Pulmonary artery endothelial cell (primary cell): ENCODE measurements at regions not wholly inside any gene's neighbourhood (a gene's known extent, or its start where the extent isn't known, plus 50 kb on each side); places are given as distances from the start of the nearest gene placed in this dataset.
A peak's percentile ranks its signal among the peaks of the same experiment; 100 is the strongest.
"Not testable (repeated sequence)": the region's sequence is repeated elsewhere in the genome, so short reads cannot be mapped to it uniquely, and the experiment has no call there.

Experiments
- DNase-seq: peaks from one replicate; pipeline ENCODE4 v3.0.0-alpha.2; 2011; ENCODE audit warnings: low read depth, low spot score

DNA sequence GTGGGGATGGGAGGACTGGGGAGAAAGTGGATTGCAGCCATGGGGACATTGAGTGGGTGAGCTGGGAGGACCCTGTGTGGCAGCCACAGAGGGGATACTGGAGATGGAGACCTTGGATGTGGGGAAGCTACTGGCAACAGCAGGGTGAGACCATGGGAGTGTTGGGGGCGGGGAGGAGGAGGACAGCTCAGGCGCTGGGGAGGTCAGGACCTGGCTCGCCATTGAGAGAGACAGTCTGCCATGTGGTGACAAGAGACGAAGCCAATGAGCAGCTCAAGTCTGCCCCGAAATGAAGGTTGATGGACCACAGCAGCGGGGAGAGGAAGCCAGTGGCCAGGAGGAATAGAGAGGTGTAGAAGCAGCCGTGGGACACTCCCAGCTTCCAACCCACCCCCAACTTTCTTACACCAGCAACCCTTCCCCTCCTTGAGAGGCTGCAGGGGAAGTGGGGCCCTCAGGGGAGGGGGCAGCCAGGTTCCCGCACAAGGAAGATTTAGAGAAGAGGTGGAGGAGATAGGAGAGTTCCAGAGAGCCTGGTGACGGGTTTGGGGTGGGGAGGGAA, 118.1 kb downstream of the ASB7 start:
- DNase-seq: no peak

DNA sequence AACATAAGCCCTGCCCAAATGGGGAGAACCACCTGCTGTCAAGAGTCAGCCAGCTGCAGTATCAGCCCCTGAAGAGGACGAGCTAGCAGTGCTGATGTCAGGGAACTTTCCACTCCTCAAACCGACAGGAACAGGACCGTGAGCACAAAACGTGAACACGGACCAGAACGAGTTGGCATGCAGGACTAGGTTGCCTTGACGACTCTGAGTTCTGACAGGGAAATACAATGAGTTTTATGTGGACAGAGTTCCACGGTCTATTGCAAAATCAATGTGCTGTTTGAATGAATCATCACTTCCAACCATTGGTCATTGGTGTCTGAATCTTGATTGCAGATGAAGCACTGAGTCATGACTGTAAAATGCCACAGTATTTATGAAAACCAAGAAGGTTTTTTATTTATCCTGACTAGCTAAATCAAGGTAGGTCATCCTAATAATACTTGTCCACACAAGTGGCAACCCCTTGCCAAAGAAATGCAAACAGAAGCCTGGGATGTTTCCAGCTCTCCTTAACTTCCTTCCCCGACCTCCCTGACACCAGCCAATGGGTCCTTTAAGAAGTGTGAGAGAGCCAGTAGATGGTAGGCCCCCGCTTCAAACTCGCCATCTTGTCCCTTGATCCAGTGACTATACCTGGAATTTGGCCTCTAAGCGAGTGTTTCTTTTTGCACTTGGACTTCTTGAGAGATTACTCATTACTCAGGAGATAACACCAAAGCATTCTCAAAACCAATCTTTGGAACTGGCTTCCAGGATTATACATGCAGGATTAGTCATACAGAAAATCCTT, 119.6 kb downstream of the ASB7 start:
- DNase-seq: peak; percentile 96

DNA sequence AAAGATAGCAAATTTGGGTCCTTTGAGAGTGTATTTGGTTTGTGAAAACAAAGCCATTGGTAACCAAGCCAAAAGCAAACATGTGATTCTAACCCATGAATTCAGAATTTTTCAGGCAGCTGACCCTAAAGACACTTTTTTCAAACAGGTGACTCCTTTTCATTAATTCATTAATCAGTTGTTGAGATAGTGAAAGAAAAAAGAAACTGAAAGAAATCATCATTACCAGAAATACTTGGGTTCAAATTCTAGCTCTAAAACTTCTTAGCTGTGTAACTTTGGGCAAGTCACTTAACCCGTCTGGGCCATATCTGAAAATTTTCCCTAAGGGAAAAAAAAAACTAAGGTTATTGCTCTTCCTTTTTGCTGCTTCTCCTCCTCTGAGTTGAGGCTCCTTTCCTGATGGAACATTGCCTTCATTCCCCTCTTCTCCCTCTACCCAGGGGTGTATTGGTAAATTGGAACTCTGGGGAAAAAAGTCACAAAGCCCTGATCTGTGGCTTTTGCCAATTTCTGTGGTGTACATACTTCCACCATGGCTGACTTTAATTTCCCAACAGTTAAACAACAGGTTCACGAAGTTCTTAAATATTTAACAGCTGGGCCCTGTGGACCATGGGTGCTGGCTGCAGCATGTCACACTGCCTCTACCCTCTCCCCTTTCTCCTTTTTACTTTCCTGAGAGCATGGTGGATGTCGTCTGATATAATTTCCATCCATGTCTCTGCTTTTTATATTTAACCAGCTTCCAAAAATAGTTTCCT, 120.3 kb downstream of the ASB7 start:
- DNase-seq: no peak

DNA sequence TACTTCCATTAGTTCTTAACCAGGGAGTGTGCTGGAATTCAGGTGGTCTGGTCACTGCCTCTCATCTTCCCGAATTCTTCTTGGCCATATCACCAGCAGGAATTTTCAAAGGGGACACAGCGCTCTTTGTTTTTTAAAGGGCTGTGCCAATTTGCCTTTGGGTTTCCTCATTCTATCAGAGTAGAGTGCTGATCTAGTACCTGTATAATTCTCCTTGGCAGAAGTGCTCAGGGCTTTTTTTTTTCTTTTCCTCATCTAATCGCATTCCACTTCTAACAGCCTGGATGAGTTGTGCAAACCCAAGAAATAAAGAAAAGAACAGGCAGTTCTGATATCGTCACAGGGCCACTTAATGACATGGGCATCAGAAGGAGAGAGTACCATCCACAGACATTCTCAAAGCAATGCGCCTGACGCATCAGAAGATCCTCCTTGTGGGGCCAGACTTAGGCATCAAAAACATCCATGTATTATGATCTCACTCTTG, 121.0 kb downstream of the ASB7 start:
- no peak for DNase-seq

DNA sequence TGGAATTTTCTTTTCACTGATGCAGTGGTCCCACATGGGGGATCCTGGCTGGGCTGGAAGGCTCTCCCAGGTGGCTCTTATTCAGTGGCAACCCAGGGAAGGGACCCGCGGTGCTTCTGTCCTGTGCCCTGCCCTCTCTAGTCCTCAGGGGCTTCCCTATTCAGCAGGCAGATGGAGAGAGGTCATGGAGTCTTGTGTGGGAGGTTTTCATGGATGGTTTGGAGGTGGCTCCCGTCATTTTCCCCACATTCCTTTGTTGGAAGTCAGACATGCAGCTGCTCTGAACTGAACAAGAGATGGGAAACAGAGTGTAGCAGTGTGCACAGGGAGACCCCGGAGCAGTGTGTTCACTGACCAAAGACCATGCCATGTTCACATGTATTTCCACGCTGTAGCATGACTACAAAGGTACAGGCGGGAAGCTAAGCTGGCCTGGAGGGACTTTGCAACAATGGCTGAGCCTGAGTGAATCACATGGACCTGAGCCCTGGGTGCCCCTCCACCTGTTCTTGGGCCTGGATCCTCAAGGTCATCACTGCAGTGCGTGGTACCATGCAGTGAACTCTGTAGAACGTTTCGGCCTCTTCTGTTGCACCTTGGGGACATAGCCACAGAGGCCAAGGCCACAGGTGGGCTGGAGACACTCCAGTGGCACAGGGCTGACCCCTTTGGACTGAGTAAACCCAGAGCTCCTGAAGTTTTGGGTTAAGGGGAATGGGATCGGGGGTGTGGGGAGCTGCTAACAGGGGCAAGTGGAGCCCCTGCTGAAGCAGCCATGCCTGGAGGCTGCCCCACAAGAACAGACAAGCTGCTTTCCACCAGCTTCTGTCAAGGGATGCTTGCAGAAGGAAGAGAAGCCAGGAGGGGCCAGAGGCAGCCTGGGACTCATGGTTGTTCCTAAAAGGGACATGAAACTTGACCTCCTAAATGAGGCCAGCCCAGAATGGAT, 123.0 kb downstream of the ASB7 start:
- DNase-seq: no peak

DNA sequence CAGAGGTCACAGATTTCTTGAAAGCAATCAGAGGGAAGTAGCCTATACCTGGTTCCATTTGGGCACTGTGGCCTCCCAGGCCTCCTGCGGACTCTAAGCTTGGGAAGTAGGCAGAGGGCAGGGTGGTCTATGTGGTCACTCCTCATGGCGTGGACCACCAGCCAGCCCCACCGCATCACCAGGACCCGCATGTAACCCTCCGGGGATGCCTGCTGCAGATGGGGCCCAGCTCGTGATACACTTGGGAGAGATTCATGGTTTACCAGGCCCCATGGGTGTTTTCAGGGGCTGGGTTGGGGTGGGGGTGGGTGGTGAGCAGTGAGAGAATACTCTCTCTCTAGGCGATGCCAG, 123.7 kb downstream of the ASB7 start:
- DNase-seq: no peak

DNA sequence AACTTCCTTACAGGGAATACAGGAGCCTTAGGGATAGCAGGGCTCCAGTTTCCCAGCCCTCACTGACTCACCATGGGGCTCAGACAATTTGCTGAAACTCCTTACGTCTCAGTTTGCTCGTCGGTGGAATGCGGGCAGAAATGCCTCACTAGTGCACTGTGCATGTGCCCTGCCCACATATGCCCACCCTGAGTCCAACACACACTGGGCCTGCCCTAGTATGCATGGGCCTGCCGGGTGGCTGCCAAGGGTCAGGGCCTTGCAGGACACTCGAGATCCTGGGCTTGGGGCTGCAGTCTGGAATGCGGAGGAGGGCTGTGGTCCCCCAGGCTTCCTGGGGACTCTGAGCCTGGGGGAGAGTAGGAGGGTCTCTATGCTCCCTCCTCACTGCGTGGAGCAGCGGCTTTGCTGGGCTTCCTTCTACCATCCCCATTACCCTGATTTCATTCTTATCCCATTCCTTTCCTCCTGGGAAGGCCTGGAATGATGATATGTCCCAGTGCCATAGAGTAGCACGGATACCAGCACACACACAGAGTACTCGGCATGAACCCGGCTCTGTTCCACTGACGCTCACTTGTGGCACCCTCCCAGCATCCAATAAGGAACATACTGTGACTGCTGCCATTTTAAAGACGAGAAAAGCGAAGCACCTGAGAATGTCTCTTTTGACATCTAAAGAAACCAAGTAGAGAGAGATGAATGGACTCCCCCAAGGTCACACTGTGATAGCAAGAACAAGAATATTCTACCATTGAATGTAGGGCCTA, 124.2 kb downstream of the ASB7 start:
- DNase-seq: no peak

DNA sequence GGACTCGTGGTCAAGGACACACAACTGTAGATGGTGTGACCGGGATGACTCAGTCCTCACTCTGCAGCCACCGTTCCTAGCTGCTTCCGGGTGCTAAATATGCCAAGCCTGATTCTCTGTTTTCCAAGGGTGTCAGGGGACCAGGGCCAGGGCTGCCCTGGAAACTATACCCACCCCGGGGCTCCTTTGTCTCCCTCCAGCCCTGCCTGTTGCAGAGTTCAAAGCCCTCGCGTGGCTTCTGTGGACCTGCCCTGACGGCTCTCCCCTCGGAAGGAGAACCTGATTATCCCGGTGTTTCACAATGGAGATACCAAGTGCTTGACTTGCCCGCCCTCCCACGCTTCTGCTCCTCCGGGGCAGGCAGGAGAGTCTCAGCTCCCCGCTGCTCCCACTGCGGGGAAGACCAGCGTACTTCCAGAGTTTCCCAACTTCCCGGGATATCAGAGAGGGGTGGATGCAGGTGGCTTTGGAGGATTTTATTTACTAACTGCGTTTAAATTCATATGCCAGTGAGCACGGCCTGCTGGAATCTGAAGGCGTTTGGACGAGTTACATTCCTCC, 125.0 kb downstream of the ASB7 start:
- no peak for DNase-seq

DNA sequence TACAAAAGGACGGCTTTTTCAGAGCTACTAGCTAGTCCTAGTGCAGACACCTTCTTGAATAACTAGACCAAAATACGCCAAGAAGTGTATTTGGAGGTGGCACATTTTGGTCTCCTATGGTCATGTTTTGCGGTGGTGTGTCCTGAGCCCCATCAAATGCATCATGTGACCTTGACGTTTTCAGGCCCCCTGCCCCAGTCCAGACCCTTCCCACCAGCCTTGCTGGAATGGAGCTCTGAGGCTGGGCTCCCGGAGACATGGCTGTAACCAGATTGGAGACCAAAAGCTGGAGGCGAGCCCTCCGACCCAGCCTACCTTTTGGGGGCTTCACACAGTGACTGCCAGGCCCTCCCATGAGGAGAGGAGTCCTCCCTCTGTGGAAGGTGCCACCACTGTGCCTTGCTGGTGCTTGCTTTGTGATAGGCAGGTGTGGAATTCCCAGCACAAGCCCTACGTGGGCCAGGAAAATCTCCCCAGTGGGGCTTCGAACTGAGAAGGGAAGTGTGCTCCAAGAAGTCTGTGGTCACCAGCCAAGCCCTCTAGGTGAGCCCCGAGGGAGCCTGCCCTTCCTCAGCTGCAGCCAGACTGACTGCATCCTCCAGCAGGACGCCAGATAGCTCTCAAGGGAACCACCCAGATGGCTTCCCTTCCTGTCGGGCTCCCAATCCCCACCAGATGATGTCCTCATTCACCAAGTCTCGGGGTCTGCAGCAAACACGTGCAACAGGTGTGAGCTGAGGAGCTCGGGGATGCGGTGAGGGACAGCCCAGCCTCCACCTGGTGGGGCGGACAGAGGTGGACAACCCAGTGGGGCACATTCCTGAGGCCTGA, 126.2 kb downstream of the ASB7 start:
- DNase-seq: no peak

DNA sequence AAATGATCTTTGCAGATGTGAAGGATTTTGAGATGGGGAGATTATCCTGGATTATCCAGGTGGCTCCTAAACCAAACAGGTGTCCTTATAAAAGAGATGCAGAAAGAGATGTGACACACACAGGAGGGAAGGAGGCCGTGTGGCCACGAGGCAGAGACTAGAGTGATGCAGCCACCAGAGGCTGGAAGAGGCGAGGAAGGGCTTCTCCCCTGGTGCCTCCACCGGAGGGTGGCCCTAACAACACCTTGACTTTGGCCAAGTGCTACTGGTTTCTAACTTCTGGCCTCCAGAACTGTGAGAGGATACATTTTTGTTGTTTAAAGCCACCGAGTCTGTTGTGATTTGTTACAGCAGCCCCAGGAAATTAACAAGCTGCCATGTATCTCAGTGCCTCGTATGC, 127.1 kb downstream of the ASB7 start:
- DNase-seq: no peak

DNA sequence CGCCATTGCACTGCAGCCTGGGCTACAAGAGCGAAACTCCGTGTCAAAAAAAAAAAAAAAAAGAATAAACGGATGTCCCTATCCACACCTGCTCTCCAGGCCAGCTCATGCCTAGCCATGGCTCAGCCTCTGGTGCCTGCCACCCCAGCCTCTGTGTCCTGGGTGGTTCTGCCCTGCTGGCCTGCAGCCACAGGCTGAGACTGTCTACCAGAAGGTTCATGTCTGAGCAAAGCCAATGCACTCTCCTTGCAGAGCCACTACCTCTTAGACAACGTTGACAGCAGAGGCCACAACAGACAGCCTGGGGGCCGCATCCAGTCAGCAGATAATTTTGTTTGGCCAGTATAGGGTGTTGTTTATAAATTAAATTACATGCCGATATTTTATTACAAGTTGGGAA, 127.7 kb downstream of the ASB7 start:
- DNase-seq: no peak

DNA sequence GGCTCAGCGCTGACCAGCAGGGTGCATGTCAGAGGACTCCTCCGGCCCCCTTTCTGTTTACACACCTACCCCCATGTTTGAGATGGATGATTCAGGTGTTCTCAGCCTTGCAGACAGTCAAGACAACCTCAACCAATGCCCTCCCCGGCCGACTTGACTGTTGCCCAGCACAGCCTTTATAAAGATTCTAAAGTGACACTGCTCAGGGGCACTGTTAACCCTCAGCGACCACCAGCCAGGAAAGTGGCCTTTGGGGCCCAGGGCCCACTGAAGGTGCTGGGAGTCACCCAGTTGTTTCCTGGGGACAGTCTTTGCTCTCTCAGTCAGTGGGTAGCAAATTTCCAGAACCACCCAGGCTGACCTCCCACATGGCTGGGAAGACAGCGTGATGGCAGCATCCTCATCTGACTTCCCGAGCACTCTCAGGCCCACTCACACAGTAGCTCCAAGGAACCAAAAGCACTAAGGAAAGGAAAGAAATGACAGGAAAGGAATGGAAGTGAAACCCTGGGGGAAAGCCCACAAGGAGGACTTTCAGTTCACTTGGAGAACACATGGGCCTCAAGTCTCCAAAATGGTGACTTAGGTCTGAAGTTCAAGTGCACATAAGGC, 128.4 kb downstream of the ASB7 start:
- DNase-seq: no peak

DNA sequence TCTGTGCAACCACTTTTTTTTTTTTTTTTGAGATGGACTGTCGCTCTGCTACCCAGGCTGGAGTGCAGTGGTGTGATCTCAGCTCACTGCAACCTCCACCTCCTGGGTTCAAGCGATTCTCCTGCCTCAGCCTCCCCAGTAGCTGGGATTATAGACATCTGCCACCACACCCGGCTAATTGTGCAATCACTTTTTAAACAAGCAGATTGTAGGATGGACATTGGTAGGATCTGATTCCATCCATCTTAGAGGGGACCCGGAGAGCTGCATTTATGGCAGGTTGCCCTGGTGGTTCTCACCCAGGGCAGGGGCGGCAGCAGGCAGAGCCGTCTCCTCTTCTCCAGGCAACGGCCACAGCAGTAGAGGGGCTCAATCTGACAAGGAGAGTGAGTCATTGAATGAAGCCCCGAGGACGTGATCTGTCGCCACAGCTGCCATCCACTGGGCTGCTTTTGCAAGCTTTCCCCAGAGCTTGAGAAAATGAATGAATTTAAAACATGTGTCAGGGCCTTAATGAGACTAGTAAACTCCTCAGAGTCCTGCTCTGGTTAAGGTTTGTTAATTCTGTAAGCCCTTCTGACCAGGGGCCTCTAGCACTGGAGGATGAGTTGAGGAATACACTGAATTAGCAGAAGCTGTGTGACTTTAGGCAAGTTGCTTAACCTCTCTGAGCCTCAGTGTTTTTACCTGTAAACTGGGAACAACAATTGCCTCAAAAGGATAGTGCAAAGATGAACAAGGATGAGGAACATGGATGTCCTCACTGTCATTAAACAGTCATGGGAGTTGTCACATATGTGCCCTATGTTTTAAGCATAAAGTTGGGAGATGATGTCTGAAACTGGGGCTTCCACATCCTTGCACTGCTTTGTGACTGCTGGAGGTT, 129.1 kb downstream of the ASB7 start:
- DNase-seq: no peak

DNA sequence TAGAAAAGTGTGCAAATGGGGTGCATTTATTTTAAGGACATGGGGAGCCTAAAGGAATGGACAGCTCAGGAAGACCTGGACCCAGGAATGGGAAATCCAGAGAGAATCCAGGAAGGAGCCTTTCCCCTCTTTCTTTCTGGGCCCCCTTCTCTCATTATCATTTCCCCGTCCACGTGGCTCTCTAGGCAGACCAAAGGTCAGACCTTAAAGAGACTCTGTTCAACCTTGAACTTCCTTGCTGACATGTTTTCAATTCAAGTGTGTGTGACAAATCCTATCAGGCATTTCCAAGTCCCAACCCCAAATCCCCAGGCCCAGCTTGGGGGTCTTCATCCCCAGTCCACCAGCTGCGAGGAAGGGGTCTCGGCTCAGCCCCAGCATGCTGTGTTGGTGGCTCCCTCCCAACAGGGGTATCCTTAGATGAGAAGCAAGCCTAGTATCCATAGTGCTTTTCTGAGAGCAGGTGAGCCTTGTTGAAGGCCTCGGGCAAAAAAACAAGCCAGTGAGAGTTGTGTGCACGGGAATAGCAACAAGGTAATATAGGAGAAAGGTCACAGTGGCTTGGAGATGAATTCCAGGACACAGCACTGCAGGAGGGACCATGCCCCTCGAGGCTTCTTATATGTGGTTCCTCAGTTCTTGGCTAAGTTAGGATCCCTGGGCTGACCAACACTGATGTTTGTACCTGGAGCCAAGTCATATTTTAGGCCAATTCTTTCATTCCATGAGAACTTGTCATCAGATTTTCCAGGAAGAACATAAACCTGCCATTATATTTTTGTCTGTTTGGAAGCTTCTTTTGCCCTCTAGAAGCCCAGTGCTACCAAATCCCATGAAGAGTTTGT, 130.0 kb downstream of the ASB7 start:
- no peak for DNase-seq

DNA sequence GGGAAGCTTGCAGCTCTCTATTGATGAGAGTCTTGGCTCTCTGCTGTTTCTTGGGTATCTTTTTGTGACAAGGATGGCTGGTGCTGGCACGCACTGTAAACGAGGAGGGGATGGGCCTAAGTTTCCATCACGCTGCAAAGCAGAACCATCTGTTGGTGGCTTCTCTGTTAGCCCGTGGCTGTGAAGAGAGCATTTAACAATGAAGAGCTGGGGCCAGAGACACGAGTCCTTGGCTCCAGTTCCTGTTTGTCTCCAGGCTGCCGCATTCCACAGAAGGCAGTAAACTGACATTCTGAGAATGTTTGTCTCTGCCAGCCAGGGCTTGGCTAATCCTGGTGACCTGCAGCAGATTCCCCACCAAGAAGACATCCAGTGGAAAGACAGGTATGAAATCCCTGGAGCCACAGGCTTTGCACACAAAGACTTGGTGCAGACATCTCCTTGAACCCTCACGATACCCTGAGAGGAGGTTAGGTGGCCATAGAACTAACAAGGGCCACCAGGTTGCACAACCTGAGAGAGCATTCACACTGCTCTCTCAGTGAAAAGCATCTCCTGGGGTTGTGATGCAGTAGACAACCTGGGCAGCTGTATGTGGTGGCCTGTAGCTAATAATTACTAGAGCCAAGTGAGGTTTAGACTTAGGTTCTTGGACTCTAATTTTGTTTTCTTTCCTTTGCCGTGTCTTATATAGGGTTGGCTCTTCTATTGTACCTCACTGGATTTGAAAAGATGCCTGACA, 130.9 kb downstream of the ASB7 start:
- no peak for DNase-seq

DNA sequence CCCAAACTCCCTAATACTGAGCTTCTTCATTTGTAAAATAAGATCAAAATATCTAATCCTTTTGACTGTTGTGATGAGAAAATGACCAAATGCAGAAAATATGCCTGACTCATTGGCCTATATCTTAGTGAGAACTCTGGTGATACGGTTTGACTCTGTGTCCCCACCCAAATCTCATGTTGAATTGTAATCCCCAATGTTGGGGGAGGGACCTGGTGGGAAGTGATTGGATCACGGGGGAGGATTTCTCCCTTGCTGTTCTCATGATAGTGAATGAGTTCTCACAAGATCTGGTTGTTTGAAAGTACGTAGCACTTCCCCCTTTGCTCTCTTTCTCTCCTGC, 131.4 kb downstream of the ASB7 start:
- not testable (repeated sequence) for DNase-seq

DNA sequence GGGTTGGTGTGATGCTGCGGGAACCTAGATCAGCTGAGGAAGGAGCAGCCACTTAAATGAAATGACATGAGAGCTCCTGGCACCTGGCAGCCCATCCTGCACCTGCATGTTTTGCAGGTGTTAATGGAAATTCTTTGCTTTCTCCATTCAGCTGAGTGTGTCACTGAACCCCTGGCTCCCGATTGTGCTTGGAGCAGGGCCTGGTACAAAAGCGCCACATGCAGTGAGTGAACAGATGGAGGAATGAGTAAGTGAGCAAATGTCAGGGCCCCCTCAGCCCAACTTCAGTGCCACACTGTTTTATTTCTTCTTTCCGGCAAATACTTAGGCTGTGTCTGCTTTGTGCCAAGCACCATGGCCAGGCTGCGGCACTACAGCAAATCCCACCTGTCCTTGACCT, 132.2 kb downstream of the ASB7 start:
- DNase-seq: no peak
